Adrenal gland (tissue), 5 donors: ENCODE measurements at regions not wholly inside any gene's neighbourhood (a gene's known extent, or its start where the extent isn't known, plus 50 kb on each side); places are given as distances from the start of the nearest gene placed in this dataset.

Experiments
- POLR2A ChIP-seq, 2 donors: fragments of 450-650 bp; IDR thresholded peaks; one replicate each; pipeline ENCODE4 v1.6.1; 2017; ENCODE audit warnings: antibody characterized with exemption in 2 of 2, mild to moderate bottlenecking in 2 of 2, moderate library complexity in 1 of 2
- TF ChIP-seq, protein P1 (sequence below), 6 experiments: fragments of 450-650 bp in 4 of 6; fragments of 200-600 bp in 2 of 6; sonication (generic) in 1 of 6; IDR thresholded peaks; 1 replicate in 5 of 6; 2 replicates in 1 of 6; pipeline versions ENCODE4 v1.5.1 to v1.8.0; 2016 to 2021; ENCODE audit warnings: antibody characterized with exemption in 6 of 6, mild to moderate bottlenecking in 2 of 6, moderate library complexity in 1 of 6
- donor health status: DM: no; HTN: no; CAD: no.

DNA sequence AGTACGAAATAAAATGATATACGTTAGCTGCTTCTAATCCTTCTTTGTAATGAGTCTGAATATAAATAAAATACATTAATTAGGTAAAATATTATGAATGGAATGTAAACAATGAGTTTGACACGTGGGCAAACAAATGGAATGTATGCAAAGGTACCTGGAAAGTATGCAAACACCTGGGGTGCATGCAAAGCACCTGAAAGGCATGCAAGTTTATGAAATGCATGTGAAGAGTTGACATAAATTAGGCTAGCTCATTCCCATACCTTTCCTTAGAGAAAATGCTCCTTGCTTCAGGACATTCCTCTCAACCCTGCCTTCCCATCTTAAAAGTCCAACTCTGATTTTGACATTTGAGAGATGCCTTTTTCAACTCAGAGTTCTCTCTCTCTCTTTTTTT, 140.9 kb downstream of the EDN1 start:
- TF ChIP-seq, protein P1, sequence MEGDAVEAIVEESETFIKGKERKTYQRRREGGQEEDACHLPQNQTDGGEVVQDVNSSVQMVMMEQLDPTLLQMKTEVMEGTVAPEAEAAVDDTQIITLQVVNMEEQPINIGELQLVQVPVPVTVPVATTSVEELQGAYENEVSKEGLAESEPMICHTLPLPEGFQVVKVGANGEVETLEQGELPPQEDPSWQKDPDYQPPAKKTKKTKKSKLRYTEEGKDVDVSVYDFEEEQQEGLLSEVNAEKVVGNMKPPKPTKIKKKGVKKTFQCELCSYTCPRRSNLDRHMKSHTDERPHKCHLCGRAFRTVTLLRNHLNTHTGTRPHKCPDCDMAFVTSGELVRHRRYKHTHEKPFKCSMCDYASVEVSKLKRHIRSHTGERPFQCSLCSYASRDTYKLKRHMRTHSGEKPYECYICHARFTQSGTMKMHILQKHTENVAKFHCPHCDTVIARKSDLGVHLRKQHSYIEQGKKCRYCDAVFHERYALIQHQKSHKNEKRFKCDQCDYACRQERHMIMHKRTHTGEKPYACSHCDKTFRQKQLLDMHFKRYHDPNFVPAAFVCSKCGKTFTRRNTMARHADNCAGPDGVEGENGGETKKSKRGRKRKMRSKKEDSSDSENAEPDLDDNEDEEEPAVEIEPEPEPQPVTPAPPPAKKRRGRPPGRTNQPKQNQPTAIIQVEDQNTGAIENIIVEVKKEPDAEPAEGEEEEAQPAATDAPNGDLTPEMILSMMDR (IDR thresholded peaks at IDR 0.05), result no peak
- TF ChIP-seq POLR2A (IDR thresholded peaks at IDR 0.05), result no peak
